ENCODE measurements at regions not wholly inside any gene's neighbourhood (a gene's known extent, or its start where the extent isn't known, plus 50 kb on each side); places are given as distances from the start of the nearest gene placed in this dataset.
"Not testable (repeated sequence)": the region's sequence is repeated elsewhere in the genome, so short reads cannot be mapped to it uniquely, and the experiment has no call there.

DNA sequence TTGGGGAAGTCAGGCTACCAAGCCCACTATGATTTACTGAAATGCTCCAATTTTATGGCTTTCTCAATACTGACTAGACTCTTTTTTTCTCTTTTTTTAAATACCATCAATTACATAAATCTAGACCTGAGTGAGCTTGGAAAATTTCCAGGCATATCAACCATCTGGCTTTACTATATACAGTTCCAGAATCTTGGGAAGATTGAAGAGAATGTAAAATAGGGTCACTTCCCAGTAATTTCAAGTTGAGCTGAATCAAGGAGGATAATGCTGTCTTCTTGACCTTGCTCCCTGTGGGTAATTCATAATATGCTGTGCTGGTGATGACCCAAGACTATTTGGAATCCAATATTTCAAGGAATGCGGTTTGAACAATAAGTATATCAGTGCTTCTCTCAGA, 108.1 kb downstream of the MAP3K21 start:
- DNase-seq: no peak

DNA sequence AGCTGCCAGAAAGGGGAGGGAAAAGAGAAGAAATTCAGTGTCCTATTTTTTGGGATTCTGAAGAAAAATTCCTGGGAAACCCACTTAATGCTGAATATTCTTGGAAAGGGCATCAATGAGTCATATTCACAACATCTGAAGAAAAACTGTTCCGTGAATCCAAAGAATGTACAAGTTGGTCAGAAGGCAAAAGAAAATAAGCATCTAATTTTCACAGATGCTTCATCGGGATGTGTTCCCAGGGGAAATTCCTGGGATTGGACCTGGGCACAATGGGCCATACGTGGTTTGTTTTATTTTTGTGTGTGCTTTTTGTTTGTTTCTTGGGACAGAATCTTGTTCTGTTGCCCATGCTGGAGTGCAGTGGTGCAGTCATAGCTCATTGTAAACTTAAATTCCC, 112.2 kb downstream of the MAP3K21 start:
- DNase-seq: no peak

GRCh38 chr1:233440951-233441401, 113.5 kb downstream of the MAP3K21 start:
- DNase-seq: peak; percentile 66

- DNase-seq: no peak
These were observed 114.7 kb downstream of the MAP3K21 start for GRCh38 chr1:233442026-233442780.

GRCh38 chr1:233443040-233443760, 115.7 kb downstream of the MAP3K21 start:
- no peak for DNase-seq

- no peak for DNase-seq
These were observed 117.0 kb downstream of the MAP3K21 start for GRCh38 chr1:233444484-233444883.

- DNase-seq: no peak
These were observed 118.2 kb downstream of the MAP3K21 start for GRCh38 chr1:233445737-233446136.

DNA sequence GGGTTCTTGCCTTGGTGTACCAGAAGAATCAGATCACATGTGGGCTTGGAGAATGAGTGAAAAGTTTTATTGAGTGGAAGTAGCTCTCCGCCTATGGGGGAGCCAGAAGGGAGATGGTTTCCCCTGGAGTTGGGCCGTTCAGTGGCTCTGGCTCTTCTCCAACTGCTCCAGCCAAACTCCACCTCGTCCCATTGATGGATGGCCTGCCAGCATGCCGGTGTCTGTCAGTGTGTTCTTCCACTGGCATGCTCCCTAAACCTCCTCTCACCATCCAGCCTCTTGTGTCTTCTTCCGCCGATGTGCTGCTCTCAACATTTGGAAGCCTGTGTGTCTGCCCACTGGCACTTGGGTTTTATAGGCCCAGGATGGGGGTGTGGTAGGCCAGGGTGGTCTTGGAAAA, 119.4 kb downstream of the MAP3K21 start:
- no peak for DNase-seq

- no peak for DNase-seq
These were observed 120.7 kb downstream of the MAP3K21 start for GRCh38 chr1:233448109-233448689.

DNA sequence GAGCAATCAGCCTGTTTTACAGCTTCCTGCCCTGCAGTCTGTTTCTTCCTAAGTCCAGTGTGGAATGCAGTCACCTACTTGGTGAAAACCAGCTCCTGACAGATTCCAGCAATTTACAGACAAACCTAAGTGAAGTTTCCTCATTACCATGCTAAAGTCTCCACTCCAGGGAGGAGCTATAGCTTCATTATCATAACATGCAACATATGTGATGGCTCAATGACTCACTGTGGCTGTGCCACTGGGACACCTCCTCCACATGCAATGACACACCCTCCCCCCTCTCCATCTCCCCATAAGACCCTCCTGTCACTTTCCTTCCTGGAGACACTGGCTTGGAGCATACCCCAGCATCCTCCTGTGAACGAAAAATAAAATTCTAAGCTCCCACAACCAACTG, 125.2 kb downstream of the MAP3K21 start:
- DNase-seq: no peak

DNA sequence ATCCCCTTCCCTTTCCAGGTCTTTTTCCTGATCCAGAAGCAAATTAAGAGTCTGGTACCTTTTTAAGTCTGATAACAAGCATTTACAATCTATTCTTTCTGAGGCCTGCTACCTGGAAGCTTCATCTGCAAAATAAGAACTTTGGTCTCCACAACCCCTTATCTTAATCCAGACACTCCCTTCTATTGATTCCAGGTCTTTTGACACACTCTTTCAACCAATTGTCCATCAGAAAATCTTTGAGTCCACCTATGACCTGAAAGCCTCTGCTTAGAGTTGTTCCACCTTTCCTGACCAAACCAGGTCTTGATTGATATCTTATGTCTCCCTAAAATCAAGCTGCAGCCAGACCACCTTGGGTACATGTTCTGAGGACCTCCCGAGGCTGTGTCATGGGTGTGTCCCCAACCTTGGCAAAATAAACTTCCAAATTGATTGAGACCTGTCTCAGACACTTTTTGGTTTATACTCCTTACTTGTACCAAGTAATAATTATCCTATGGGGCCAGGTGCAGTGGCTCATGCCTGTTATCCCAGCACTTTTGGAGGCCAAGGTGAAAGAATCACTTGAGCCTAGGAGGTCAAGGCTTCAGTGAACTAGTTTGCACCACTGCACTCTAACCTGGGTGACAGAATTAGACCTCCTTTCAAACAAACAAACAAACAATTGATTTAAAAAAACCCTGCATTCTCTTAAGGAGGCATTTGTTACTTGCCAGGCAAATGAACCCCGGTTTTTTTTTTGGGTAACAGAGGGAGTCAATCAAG, 126.1 kb downstream of the MAP3K21 start:
- no peak for DNase-seq

GRCh38 chr1:233459470-233459945, 132.0 kb downstream of the MAP3K21 start:
- no peak for DNase-seq

DNA sequence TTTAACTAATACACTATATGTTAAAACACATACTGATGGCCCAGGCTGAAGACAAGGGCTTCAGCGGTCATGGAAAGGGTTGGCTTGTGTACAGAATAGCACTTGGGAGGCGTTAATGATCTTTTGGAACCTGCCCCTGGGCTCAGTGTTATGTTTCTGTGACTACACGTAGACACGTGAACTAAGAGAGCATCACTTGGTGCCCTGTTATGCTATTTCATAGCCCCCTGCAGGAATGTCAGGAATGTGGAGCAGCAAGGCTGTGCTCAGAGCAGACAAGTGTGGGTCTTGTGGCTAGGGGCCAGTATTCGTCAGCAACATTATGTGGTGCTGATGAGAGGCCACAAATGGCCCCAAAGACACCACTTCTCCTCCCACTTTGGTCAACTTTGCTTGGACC, 132.4 kb downstream of the MAP3K21 start:
- DNase-seq: no peak

DNA sequence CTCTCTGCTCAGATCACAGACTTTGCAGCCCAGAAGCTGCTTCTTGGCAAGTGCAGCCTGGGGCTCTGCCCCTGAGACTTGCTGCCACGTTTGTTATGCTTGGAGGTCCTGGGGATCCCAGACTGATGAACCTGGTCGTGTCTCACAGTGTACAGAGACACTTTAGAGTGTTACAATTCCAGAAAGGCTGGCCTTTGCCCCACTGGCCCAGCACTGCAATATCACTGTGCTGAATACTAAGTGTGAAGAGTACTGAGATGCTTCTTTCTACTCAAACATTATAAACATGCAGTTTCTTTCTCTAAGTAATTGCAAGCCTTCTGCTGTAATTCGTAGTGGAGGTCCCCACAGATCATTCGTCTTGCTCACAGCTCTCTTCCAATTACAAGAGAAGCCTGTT, 133.2 kb downstream of the MAP3K21 start:
- DNase-seq: no peak

DNA sequence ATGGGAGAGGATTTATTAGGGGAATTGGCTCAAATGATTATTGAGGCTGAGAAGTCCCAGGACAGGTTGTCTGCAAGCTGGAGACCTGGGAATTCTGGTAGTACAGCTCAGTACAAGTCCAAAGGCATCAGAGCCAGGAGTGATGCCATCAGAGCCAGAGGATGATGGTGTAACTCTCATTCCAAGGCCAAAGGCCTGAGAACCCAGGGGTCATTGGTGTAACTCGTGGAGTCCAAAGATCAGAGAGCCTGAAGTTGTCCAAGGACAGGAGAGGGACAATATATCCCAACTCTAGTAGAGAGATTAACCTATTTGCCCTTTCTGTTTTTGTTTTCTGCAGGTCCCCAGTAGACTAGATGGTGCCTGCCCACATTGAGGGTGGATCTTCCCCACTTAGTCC, 134.3 kb downstream of the MAP3K21 start:
- DNase-seq: no peak

DNA sequence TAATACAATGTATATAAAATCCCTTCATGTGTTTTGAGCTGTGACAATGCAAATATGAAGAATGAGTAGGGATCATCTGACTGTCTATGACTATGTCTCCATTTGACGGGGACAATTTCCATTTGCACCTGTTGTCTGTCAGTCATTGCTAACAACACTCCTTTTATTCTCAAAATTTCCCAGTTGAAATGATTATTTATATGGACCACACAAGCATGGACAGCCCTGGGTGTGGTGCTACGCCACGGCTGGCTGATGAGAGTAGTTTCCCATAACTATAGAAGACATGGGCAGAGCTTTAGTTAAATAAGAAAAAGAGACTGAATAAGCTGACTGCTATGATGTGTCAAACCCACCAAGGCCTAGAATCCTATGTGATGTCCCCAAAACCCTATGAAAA, 135.8 kb downstream of the MAP3K21 start:
- no peak for DNase-seq

DNA sequence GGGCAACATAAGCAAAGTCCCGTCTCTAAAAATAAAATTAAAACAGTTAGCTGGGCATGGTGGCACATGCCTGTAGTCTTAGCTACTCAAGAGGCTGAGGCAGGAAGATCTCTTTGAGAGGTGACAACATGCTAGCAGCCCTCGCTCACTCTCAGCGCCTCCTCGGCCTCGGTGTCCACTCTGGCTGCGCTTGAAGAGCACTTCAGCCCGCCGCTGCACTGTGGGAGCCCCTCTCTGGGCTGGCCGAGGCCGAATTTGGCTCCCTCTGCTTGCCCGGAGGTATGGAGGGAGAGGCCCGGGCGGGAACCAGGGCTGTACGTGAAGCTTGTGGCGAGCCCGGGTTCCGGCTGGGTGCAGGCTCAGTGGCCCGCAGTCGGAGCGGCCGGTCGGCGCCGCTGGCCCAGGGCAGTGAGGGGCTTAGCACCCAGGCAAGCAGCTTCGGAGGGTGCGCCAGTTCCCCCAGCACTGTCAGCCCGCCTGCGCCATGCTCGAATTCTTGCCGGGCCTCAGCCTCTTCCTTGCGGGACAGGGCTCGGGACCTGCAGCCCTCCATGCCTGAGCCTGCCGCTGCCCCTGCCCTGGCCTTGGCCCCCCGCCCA, 138.3 kb downstream of the MAP3K21 start:
- no peak for DNase-seq

GRCh38 chr1:233470741-233471499, 143.0 kb upstream of the KCNK1 start:
- no peak for DNase-seq

DNA sequence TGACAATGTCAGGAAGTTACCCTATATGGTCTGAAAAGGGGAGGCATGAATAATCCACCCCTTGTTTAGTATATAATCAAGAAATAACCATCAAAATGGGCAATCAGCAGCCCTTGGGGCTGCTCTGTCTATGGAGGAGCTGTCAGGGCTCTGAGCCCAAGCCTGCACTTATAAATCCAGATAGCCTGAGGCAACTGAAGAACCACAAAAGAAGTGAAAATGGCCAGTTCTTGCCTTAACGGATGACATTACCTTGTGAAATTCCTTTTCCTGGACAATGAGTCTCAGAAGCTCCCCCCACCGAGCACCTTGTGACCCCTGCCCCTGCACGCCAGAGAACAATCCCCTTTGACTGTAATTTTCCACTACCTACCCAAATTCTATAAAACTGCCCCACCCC, 142.1 kb upstream of the KCNK1 start:
- not testable (repeated sequence) for DNase-seq

DNA sequence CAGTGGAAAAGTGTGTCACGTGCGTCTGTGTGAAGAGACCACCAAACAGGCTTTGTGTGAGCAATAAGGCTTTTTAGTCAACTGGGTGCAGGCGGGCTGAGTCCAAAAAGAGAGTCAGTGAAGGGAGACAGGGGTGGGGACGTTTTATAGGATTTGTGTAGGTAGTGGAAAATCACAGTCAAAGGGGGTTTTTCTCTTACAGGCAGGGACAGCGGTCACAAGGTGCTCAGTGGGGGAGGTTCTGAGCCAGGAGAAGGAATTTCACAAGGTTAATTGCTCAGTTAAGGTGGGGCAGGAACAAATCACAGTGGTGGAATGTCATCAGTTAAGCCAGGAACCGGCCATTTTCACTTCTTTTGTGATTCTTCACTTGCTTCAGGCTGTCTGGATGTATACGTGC, 141.1 kb upstream of the KCNK1 start:
- not testable (repeated sequence) for DNase-seq

DNA sequence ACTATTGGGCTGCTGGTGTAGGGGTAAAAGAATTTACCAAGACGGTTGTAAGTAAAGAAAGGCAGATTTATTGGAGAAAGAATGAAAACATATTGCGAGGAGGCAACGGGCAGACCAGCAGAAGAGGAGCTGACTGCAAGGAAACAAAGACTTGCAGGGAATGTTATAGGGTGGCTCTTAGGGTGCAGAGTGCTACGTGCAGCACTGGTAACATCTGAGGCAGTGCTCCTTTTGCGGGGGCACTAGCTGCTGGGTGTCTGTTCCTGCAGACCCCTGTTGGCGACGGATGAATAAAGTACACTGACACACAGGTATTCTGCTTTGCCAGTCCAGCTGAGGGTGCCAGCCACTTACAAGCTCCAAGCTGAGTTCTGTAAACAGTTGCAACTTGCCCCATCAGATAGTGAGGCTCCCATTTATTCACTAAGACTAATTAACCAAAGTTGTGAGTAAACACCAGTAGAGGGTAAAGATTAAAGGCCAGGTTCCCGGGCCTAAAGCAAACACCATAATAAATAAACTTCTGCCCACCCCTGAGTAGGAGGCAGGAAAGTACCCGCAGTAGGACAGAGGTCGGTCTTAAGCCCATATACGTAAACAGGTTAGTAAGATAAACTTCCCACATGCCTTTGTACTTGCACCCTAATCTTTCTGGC, 140.2 kb upstream of the KCNK1 start:
- DNase-seq: no peak

Data from fibroblast of skin of right quadriceps (primary cell).